ENCODE measurements at regions not wholly inside any gene's neighbourhood (a gene's known extent, or its start where the extent isn't known, plus 50 kb on each side); places are given as distances from the start of the nearest gene placed in this dataset.

- TF ChIP-seq EP300 (IDR thresholded peaks at IDR 0.05) (no peak), CTCF (IDR thresholded peaks at IDR 0.05) (no peak), POLR2A (IDR thresholded peaks at IDR 0.05) (no peak)
Observed at GRCh38 chr15:58235961-58236360, 97.8 kb downstream of the AQP9 start.

All from ovary (tissue), 3 donors.